ENCODE measurements at regions not wholly inside any gene's neighbourhood (a gene's known extent, or its start where the extent isn't known, plus 50 kb on each side); places are given as distances from the start of the nearest gene placed in this dataset.
"Not testable (repeated sequence)": the region's sequence is repeated elsewhere in the genome, so short reads cannot be mapped to it uniquely, and the experiment has no call there.

- DNase-seq, result no peak
Observed at GRCh38 chr4:140244328-140244727, 90.3 kb upstream of the MAML3 start.

DNA sequence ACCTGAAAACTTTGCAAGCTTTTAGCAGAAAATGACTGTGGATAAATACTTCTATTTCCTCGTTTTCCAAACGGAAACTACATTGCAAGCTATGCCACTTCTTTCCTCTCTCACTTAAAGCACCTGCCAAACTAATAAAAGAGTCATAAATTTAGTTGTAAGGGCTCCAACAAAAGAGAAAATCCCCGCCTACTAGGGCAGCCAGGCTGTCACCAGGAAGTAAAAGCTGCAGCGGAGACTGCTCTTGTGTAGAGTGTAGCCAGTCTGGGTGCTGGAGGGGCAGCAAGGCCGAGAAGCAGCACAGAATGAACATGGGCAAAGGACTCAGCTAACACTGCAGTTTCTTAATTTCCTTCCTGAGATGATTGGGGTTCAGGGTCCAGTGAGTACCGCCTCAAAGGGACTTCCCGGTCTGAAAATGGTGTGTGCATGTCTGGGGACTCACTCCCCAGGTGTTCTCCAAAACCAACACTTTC is 89.3 kb upstream of the MAML3 start:
- peak; percentile 89 for DNase-seq

DNA sequence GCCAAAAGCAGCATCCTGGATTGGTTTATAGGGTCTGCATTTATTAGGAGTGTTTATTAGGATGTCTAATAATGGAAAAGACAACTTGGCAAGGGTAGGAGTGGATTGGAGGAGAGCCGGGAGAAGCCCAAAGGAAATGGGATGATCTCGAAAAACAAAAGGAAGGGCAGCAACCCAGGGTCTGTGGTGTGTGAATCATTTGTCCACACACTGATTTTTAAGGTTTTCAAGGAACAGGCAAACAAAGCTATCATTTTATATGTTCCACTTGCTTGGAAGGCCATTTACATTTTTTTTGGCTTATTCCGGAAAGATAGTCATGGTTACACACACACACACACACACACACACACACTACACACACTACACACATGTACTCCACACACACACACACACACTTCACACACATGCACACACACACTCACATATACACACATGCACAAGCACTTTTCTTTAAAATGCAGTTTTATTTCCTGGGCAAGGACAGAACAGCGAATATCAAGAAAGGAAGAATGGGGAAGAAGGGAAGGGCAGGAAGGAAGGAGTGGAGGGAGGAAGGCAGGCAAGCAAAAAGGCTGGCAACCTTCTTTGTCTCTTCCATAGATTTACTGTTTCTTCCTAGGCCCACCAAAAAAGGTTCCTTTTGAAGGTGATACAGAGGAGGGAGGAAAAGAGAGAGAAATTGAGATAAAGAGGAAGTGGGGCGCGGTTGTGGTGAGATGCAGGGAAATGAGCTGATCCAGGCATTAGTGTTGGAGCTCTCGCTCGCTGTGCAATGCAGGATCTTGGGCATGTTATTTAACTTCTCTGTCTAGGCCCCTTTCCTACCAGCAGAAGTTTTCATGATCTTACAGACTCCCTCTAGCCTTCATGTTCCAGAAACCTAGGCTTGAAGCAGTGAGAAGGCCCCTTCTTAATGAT is 88.6 kb upstream of the MAML3 start:
- DNase-seq, result no peak

- no peak for DNase-seq
Observed at GRCh38 chr4:140240237-140240636, 86.3 kb upstream of the MAML3 start.

- no peak for DNase-seq
Observed at GRCh38 chr4:140239311-140239710, 85.3 kb upstream of the MAML3 start.

- DNase-seq, result peak; percentile 93
Observed at GRCh38 chr4:140238351-140239056, 84.5 kb upstream of the MAML3 start.

GRCh38 chr4:140237616-140238350 is 83.8 kb upstream of the MAML3 start:
- peak; percentile 92 for DNase-seq

- no peak for DNase-seq
Observed at GRCh38 chr4:140236654-140237169, 82.7 kb upstream of the MAML3 start.

DNA sequence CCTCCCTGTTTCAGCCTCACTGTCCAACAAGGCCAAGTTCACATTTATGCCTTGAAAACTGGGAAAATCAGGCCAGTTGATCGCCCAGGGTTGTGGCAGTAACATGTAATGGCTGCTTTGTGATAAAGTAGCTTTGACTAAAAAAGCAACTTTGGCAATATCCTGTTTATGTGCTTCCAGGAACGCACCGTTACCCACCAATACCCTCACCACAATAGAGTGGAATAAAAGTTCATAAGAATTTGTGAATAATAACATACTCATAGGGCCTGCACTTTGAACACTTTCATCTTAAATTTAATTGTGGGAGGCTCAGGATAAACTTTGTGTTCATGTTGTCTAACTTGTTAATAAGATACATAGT is 80.7 kb upstream of the MAML3 start:
- DNase-seq, result no peak

- DNase-seq, result no peak
Observed at GRCh38 chr4:140233791-140234696, 80.1 kb upstream of the MAML3 start.

DNA sequence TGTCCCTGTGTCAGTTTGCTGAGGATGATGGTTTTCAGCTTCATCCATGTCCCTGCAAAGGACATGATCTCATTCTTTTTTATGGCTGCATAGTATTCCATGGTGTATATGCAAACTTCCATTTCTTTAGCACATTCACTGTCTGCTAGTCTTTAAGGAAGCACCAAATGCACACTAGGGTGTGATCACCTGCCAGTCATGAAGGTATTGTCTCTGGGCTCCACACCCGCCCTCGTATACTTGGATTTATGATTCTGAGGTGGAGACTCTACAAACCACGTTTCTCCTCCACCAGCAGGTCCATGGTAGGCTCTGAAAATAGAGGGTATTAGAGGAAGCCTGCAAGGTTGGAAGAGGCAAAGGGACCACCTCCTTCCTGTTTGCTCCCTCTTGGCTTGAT is 75.9 kb upstream of the MAML3 start:
- DNase-seq, result no peak

- no peak for DNase-seq
Observed at GRCh38 chr4:140227286-140227685, 73.3 kb upstream of the MAML3 start.

- no peak for DNase-seq
Observed at GRCh38 chr4:140223056-140223810, 69.2 kb upstream of the MAML3 start.

DNA sequence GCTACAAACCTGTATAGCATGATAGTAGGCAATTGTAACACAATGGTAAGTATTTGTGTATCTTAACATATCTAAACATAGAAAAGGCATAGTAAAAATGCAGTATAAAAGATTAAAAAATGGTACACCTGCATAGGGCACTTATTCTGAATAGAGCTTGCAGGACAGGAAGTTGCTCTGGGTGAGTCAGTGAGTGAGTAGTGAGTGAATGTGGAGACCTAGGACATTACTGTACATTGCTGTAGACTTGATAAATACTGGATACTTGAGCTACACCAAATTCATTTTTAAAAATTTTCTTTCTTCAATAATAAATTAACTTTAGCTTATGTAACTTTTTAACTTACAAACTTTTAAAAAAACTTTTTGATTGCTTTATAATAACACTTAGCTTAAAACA is 68.2 kb upstream of the MAML3 start:
- DNase-seq, result no peak

GRCh38 chr4:140220058-140220457 is 66.1 kb upstream of the MAML3 start:
- no peak for DNase-seq

- no peak for DNase-seq
Observed at GRCh38 chr4:140219567-140219966, 65.6 kb upstream of the MAML3 start.

DNA sequence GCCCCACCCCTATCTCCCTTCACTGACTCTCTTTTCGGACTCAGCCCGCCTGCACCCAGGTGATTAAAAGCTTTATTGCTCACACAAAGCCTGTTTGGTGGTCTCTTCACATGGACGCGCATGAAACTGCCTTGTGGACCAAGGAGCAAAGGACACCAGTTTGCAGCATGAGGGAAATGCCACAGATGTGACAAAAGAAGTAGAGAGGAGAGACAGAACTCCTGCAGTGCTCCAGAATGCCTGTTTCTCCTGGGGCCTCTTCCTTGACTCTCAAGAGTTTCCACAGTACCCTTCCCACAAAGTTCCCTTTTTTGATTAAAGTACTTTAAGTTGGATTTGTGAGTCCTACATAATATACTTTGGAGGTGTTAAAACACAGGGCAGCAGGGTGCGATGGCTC is 65.1 kb upstream of the MAML3 start:
- not testable (repeated sequence) for DNase-seq

DNA sequence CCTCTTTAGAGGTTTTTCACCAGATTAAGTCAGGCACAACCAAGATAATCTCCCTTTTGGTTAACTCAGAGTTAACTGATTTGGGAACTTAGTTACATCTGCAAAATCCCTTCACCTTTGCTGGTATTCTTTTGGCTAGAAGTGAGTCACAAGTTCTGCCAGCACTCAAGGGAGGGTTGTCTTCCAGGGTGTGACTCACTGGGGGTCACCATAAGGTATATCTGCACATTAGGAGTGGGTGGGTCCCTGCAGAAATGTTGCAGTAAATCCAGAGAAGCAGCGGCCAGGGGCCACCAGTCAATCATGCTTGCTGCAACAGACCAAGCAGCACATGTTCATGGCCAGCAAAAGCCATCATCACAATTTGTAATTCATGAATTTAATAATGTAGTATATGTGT is 59.8 kb upstream of the MAML3 start:
- no peak for DNase-seq

GRCh38 chr4:140213116-140213515 is 59.1 kb upstream of the MAML3 start:
- no peak for DNase-seq

- no peak for DNase-seq
Observed at GRCh38 chr4:140212646-140213045, 58.7 kb upstream of the MAML3 start.

- DNase-seq, result no peak
Observed at GRCh38 chr4:140212194-140212593, 58.2 kb upstream of the MAML3 start.
